ENCODE measurements at regions not wholly inside any gene's neighbourhood (a gene's known extent, or its start where the extent isn't known, plus 50 kb on each side); places are given as distances from the start of the nearest gene placed in this dataset.

GRCh38 chr21:35491920-35492678 is 443.0 kb upstream of the RUNX1 start:
- no peak for TF ChIP-seq CTCF (IDR thresholded peaks at IDR 0.05; ENCODE audit: control insufficient read depth, extremely low read depth, insufficient read depth)
- DNase-seq (ENCODE audit: low read depth): no peak
- no peak overlapping the region for H3K4me3 ChIP-seq (ENCODE audit: low read depth, low read length)

DNA sequence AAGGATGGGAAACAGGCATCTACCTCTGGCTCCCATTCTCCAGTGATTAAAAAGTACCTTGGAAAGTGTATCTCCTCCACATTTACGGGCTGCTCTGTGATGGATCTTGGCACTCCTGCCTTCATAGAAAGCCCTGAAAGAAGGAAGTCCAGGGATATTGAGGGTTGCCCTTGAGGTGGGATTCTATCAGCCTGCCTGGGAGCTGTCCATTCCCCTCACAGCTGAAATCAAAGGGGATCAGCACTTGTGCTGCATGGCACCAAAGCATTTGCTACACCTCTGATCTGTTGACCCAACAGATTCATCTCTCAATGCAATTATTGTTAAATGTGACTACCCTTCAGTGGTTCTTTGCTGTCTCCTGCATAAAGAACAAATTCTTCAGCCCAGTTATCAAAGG is 442.0 kb upstream of the RUNX1 start:
- no peak overlapping the region for H3K4me3 ChIP-seq (ENCODE audit: low read depth, low read length)
- no peak for DNase-seq (ENCODE audit: low read depth)
- TF ChIP-seq CTCF (IDR thresholded peaks at IDR 0.05; ENCODE audit: control insufficient read depth, extremely low read depth, insufficient read depth): no peak

DNA sequence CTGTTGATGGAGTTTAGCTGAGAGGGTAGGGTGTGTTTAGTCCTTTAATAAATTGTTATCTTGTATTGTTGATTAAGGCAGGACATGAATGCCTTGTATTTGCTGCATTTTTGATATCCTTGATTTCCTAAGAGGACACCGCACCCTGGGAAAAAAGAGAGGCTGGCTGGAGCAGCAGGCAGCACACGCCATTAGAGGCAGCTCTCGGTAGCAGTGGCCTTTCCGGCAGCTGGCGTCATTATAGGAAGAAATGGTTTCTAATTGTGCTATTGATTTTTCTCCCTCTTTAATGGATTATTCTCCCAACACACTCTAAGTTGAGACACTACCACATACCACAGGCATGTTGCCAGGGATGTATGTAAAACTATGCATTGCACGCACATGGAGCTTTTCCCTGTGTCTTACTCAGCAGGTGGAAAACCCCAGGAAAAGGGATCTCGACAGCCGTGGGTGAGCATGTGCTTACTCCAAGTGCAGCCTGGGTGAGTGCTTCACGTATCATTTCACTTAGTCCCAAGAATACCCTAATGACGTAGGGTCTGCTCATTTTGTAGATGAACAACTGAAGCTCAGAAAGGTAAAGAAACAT is 440.4 kb upstream of the RUNX1 start:
- no peak for TF ChIP-seq CTCF (IDR thresholded peaks at IDR 0.05; ENCODE audit: control insufficient read depth, extremely low read depth, insufficient read depth)
- DNase-seq (ENCODE audit: low read depth): no peak
- H3K4me3 ChIP-seq (ENCODE audit: low read depth, low read length): no peak overlapping the region

- no peak for DNase-seq (ENCODE audit: low read depth)
- no peak overlapping the region for H3K4me3 ChIP-seq (ENCODE audit: low read depth, low read length)
- TF ChIP-seq CTCF (IDR thresholded peaks at IDR 0.05; ENCODE audit: control insufficient read depth, extremely low read depth, insufficient read depth): no peak
Observed at GRCh38 chr21:35488946-35489345, 439.8 kb upstream of the RUNX1 start.

GRCh38 chr21:35485364-35485763 is 436.3 kb upstream of the RUNX1 start:
- no peak overlapping the region for H3K4me3 ChIP-seq (ENCODE audit: low read depth, low read length)
- no peak for DNase-seq (ENCODE audit: low read depth)
- no peak for TF ChIP-seq CTCF (IDR thresholded peaks at IDR 0.05; ENCODE audit: control insufficient read depth, extremely low read depth, insufficient read depth)

GRCh38 chr21:35484851-35485250 is 435.7 kb upstream of the RUNX1 start:
- no peak for DNase-seq (ENCODE audit: low read depth)
- no peak for TF ChIP-seq CTCF (IDR thresholded peaks at IDR 0.05; ENCODE audit: control insufficient read depth, extremely low read depth, insufficient read depth)
- H3K4me3 ChIP-seq (ENCODE audit: low read depth, low read length): no peak overlapping the region

GRCh38 chr21:35484032-35484431 is 434.9 kb upstream of the RUNX1 start:
- DNase-seq (ENCODE audit: low read depth): no peak
- H3K4me3 ChIP-seq (ENCODE audit: low read depth, low read length): no peak overlapping the region
- TF ChIP-seq CTCF (IDR thresholded peaks at IDR 0.05; ENCODE audit: control insufficient read depth, extremely low read depth, insufficient read depth): no peak
